ENCODE measurements at regions not wholly inside any gene's neighbourhood (a gene's known extent, or its start where the extent isn't known, plus 50 kb on each side); places are given as distances from the start of the nearest gene placed in this dataset.
"Not testable (repeated sequence)": the region's sequence is repeated elsewhere in the genome, so short reads cannot be mapped to it uniquely, and the experiment has no call there.

GRCh38 chr2:239551206-239551605 is 150.4 kb upstream of the HDAC4 start:
- no peak for DNase-seq (ENCODE audit: low read depth)
- TF ChIP-seq CTCF (IDR thresholded peaks at IDR 0.05; ENCODE audit: insufficient read depth, low read depth, low read length), result no peak
- no peak overlapping the region for H3K4me3 ChIP-seq (ENCODE audit: low read depth, low read length)

- no peak for TF ChIP-seq CTCF (IDR thresholded peaks at IDR 0.05; ENCODE audit: insufficient read depth, low read depth, low read length)
- H3K4me3 ChIP-seq (ENCODE audit: low read depth, low read length), result no peak overlapping the region
- DNase-seq (ENCODE audit: low read depth), result no peak
These were observed 149.5 kb upstream of the HDAC4 start for GRCh38 chr2:239550357-239550756.

GRCh38 chr2:239549711-239550255 is 149.0 kb upstream of the HDAC4 start:
- no peak overlapping the region for H3K4me3 ChIP-seq (ENCODE audit: low read depth, low read length)
- TF ChIP-seq CTCF (IDR thresholded peaks at IDR 0.05; ENCODE audit: insufficient read depth, low read depth, low read length), result no peak
- no peak for DNase-seq (ENCODE audit: low read depth)

GRCh38 chr2:239548965-239549595 is 148.3 kb upstream of the HDAC4 start:
- H3K4me3 ChIP-seq (ENCODE audit: low read depth, low read length), result no peak overlapping the region
- TF ChIP-seq CTCF (IDR thresholded peaks at IDR 0.05; ENCODE audit: insufficient read depth, low read depth, low read length), result no peak
- no peak for DNase-seq (ENCODE audit: low read depth)

GRCh38 chr2:239548451-239548871 is 147.6 kb upstream of the HDAC4 start:
- TF ChIP-seq CTCF (IDR thresholded peaks at IDR 0.05; ENCODE audit: insufficient read depth, low read depth, low read length), result no peak
- no peak overlapping the region for H3K4me3 ChIP-seq (ENCODE audit: low read depth, low read length)

GRCh38 chr2:239547140-239547539 is 146.3 kb upstream of the HDAC4 start:
- H3K4me3 ChIP-seq (ENCODE audit: low read depth, low read length); DNase-seq (ENCODE audit: low read depth): not testable (repeated sequence)

More at GRCh38 chr2:239548451-239548871, 147.6 kb upstream of the HDAC4 start:
- DNase-seq (ENCODE audit: low read depth), result no peak

GRCh38 chr2:239546541-239546940 is 145.7 kb upstream of the HDAC4 start:
- TF ChIP-seq CTCF (IDR thresholded peaks at IDR 0.05; ENCODE audit: insufficient read depth, low read depth, low read length), result no peak
- DNase-seq (ENCODE audit: low read depth), result no peak

More at GRCh38 chr2:239546541-239546940, 145.7 kb upstream of the HDAC4 start:
- no peak overlapping the region for H3K4me3 ChIP-seq (ENCODE audit: low read depth, low read length)
